DOHH2 (cell line): ENCODE measurements at regions not wholly inside any gene's neighbourhood (a gene's known extent, or its start where the extent isn't known, plus 50 kb on each side); places are given as distances from the start of the nearest gene placed in this dataset.
"Not testable (repeated sequence)": the region's sequence is repeated elsewhere in the genome, so short reads cannot be mapped to it uniquely, and the experiment has no call there.

ENCODE experiments used
- EZH2phosphoT487 ChIP-seq: fragments of 200-600 bp; sonication (generic); IDR thresholded peaks from 2 replicates; pipeline ENCODE4 v1.6.1; 2017; ENCODE audit warnings: borderline replicate concordance, mild to moderate bottlenecking, antibody characterized with exemption, low read length, moderate library complexity, mixed read lengths
- TF ChIP-seq, protein P1 (sequence below): fragments of 200-600 bp; sonication (generic); IDR thresholded peaks from one replicate; pipeline ENCODE4 v1.5.1; 2014; ENCODE audit warnings: antibody characterized with exemption, mild to moderate bottlenecking, low read depth, low read length; ENCODE audit not compliant: poor library complexity, severe bottlenecking

DNA sequence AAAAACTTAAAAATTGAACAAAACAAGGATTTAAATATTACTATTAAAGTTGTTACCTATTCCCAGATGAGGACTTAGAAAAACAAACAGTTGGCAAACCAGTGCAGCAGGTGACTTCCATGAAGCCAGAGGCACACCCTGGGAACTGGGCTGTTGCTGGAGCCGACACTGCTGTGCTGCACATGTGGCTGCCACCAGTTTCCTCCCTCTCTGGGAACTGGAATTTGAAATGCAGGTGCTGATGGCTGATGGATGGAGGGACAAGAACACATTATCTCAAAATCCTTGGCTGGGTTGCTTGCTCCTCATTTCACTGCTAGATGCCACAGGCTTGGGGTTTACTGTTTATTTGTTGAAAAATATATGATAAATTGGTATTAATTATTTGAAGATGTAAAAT lies 471.2 kb upstream of the NDN start:
- TF ChIP-seq, protein P1, sequence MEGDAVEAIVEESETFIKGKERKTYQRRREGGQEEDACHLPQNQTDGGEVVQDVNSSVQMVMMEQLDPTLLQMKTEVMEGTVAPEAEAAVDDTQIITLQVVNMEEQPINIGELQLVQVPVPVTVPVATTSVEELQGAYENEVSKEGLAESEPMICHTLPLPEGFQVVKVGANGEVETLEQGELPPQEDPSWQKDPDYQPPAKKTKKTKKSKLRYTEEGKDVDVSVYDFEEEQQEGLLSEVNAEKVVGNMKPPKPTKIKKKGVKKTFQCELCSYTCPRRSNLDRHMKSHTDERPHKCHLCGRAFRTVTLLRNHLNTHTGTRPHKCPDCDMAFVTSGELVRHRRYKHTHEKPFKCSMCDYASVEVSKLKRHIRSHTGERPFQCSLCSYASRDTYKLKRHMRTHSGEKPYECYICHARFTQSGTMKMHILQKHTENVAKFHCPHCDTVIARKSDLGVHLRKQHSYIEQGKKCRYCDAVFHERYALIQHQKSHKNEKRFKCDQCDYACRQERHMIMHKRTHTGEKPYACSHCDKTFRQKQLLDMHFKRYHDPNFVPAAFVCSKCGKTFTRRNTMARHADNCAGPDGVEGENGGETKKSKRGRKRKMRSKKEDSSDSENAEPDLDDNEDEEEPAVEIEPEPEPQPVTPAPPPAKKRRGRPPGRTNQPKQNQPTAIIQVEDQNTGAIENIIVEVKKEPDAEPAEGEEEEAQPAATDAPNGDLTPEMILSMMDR: not testable (repeated sequence)
- TF ChIP-seq EZH2phosphoT487: not testable (repeated sequence)
